SK-N-SH (cell line): ENCODE measurements at regions not wholly inside any gene's neighbourhood (a gene's known extent, or its start where the extent isn't known, plus 50 kb on each side); places are given as distances from the start of the nearest gene placed in this dataset.

ENCODE experiments used
- CTCF ChIA-PET: fragments of 300-600, 350-600 bp; formaldehyde crosslinking; extraction: SDS; loops from one replicate; lab custom pipeline; 2021; lab: Yijun Ruan, JAX
- POLR2A ChIA-PET: fragments of 350-600 bp; sonication (Branson Sonifier 250); formaldehyde crosslinking; extraction: SDS; loops from one replicate; lab custom pipeline; 2020; ENCODE audit warnings: antibody characterized with exemption, inconsistent platforms; lab: Yijun Ruan, JAX
- DNase-seq: peaks from one replicate; pipeline ENCODE4 v3.0.0; 2012
- H2AFZ ChIP-seq: fragments of 200-600 bp; sonication (generic); 2 replicates; pipeline ENCODE4 v1.8.1; 2016; ENCODE audit warnings: antibody characterized with exemption, mild to moderate bottlenecking, low read depth
- H3F3A ChIP-seq: fragments of 200-600 bp; sonication (generic); replicated peaks from 2 replicates; pipeline ENCODE3; 2016; ENCODE audit warnings: antibody characterized with exemption, mild to moderate bottlenecking; ENCODE audit not compliant: insufficient read depth
- H3K27ac ChIP-seq, 2 experiments: fragments of 200-500 bp in 1 of 2; fragments of 200-600 bp in 1 of 2; sonication (Bioruptor generic) in 1 of 2; sonication (generic), shearing (Covaris generic) in 1 of 2; 2 replicates each; pipeline versions ENCODE4 v1.5.1 to v1.6.1; 2014 to 2016; ENCODE audit warnings: low read depth in 2 of 2, inconsistent platforms in 1 of 2, low read length in 1 of 2, mild to moderate bottlenecking in 1 of 2, mixed read lengths in 1 of 2
- H3K27me3 ChIP-seq: fragments of 200-600 bp; sonication (generic), shearing (Covaris generic); 2 replicates; pipeline ENCODE4 v1.6.1; 2016; ENCODE audit warnings: mixed run types; ENCODE audit not compliant: insufficient read depth
- H3K36me3 ChIP-seq, 2 experiments: fragments of 200-500 bp in 1 of 2; fragments of 200-600 bp in 1 of 2; sonication (Bioruptor generic) in 1 of 2; sonication (generic) in 1 of 2; replicated peaks in 1 of 2; 2 replicates each; pipeline versions ENCODE3 to v1.5.1; 2014 to 2016; ENCODE audit warnings: low read length in 1 of 2, mild to moderate bottlenecking in 1 of 2; ENCODE audit not compliant: insufficient read depth in 2 of 2, control insufficient read depth in 1 of 2
- H3K4me1 ChIP-seq, 2 experiments: fragments of 200-500 bp in 1 of 2; fragments of 200-600 bp in 1 of 2; sonication (Bioruptor generic) in 1 of 2; sonication (generic), shearing (Covaris generic) in 1 of 2; 2 replicates each; pipeline versions ENCODE4 v1.5.1 to v1.6.1; 2014 to 2016; ENCODE audit warnings: low read depth in 1 of 2, low read length in 1 of 2, mixed run types in 1 of 2; ENCODE audit not compliant: insufficient read depth in 2 of 2, control insufficient read depth in 1 of 2
- H3K4me2 ChIP-seq: fragments of 200-600 bp; sonication (generic), shearing (Covaris generic); 2 replicates; pipeline ENCODE4 v1.6.1; 2017; ENCODE audit warnings: mixed run types
- H3K4me3 ChIP-seq, 2 experiments: fragments of 200-500 bp in 1 of 2; fragments of 200-600 bp in 1 of 2; sonication (Bioruptor generic) in 1 of 2; sonication (generic), shearing (Covaris generic) in 1 of 2; 2 replicates each; pipeline versions ENCODE4 v1.5.1 to v1.8.1; 2014 to 2016; ENCODE audit warnings: low read depth in 2 of 2, inconsistent platforms in 1 of 2, low read length in 1 of 2, mild to moderate bottlenecking in 1 of 2, mixed read lengths in 1 of 2, moderate library complexity in 1 of 2
- H3K79me2 ChIP-seq: fragments of 200-600 bp; sonication (generic); 2 replicates; pipeline ENCODE4 v1.8.1; 2017; ENCODE audit warnings: mild to moderate bottlenecking; ENCODE audit not compliant: insufficient read depth
- H3K9ac ChIP-seq: fragments of 200-600 bp; sonication (generic); 2 replicates; pipeline ENCODE4 v1.6.1; 2017; ENCODE audit warnings: mixed run types
- H3K9me2 ChIP-seq: fragments of 200-600 bp; sonication (generic); 2 replicates; pipeline ENCODE4 v1.6.1; 2017; ENCODE audit warnings: mixed run types
- H3K9me3 ChIP-seq: fragments of 200-600 bp; sonication (generic); 2 replicates; pipeline ENCODE4 v1.6.1; 2017; ENCODE audit warnings: mixed run types, mild to moderate bottlenecking, moderate library complexity
- H4K20me1 ChIP-seq: fragments of 200-600 bp; sonication (generic); 2 replicates; pipeline ENCODE4 v1.6.1; 2017; ENCODE audit warnings: mild to moderate bottlenecking, mixed run types; ENCODE audit not compliant: insufficient read depth
- CHD2 ChIP-seq: fragments of 150-350 bp; IDR thresholded peaks from 2 replicates; pipeline ENCODE4 v1.6.1; 2018; ENCODE audit warnings: low read length; ENCODE audit not compliant: partially characterized antibody
- EP300 ChIP-seq, 2 experiments: IDR thresholded peaks; 2 replicates each; pipeline versions ENCODE4 v1.4.0 to v1.6.1; 2012; ENCODE audit warnings: borderline replicate concordance in 1 of 2, low read depth in 1 of 2, low read length in 1 of 2
- FOXJ3 ChIP-seq: sonication (generic); formaldehyde crosslinking; IDR thresholded peaks from 2 replicates; pipeline ENCODE4 v1.5.1; 2020; ENCODE audit warnings: mild to moderate bottlenecking, missing genetic modification reagents
- GABPA ChIP-seq: IDR thresholded peaks from 2 replicates; pipeline ENCODE4 v1.4.0; 2012; ENCODE audit warnings: low read depth, mild to moderate bottlenecking
- MEF2A ChIP-seq: IDR thresholded peaks from 2 replicates; pipeline ENCODE4 v1.4.0; 2012; ENCODE audit warnings: low read depth, borderline replicate concordance
- NFIC ChIP-seq: IDR thresholded peaks from 2 replicates; pipeline ENCODE4 v1.4.0; 2012; ENCODE audit warnings: borderline replicate concordance
- NRF1 ChIP-seq: IDR thresholded peaks from 2 replicates; pipeline ENCODE4 v1.6.1; 2012; ENCODE audit warnings: low read depth, mild to moderate bottlenecking, low read length
- RFX5 ChIP-seq: IDR thresholded peaks from 2 replicates; pipeline ENCODE4 v1.6.1; 2012; ENCODE audit warnings: mild to moderate bottlenecking, improper control_type of control experiment, low read length
- RXRA ChIP-seq: IDR thresholded peaks from 2 replicates; pipeline ENCODE4 v1.4.0; 2012; ENCODE audit warnings: low read depth, mild to moderate bottlenecking, borderline replicate concordance
- TAF1 ChIP-seq: IDR thresholded peaks from 2 replicates; pipeline ENCODE4 v1.6.1; 2012; ENCODE audit warnings: low read depth, mild to moderate bottlenecking, low read length, moderate library complexity, borderline replicate concordance
- USF1 ChIP-seq: IDR thresholded peaks from 2 replicates; pipeline ENCODE4 v1.4.0; 2012; ENCODE audit warnings: low read depth, borderline replicate concordance
- ZBTB33 ChIP-seq: IDR thresholded peaks from 2 replicates; pipeline ENCODE4 v1.4.0; 2012; ENCODE audit warnings: low read depth, borderline replicate concordance
- WGBS: methylation state at CpG from one replicate; pipeline ENCODE4 v1.1.6; 2017; ENCODE audit warnings: low lambda C conversion rate; 5-methylcytosine and 5-hydroxymethylcytosine counted together
- TF ChIP-seq, protein P1 (sequence below): IDR thresholded peaks from 2 replicates; pipeline ENCODE4 v1.4.0; 2012; ENCODE audit warnings: low read depth
- TF ChIP-seq, protein P2 (sequence below): IDR thresholded peaks from 2 replicates; pipeline ENCODE4 v1.6.1; 2012; ENCODE audit warnings: mild to moderate bottlenecking, low read depth, low read length, moderate library complexity
- TF ChIP-seq, protein P3 (sequence below): fragments of 200-600 bp; sonication (generic); IDR thresholded peaks from 2 replicates; pipeline ENCODE4 v1.6.1; 2017; ENCODE audit warnings: antibody characterized with exemption, mild to moderate bottlenecking, moderate library complexity

GRCh38 chr11:112382561-112382960 is 121.9 kb upstream of the PLET1 start:
- no peak overlapping the region for H3K27ac ChIP-seq
- ChIA-PET POLR2A (no interaction called here), CTCF (no interaction called here)
- H3F3A ChIP-seq = no peaks in the 10 kb centered on the region
- H3K9me3 ChIP-seq = no peaks in the 10 kb centered on the region
- 22% methylated on average over 4 of the region's 5 CpGs for WGBS
- H4K20me1 ChIP-seq = no peaks in the 10 kb centered on the region
- no peak overlapping the region for H3K9ac ChIP-seq
- no peak overlapping the region for H3K4me3 ChIP-seq
- H2AFZ ChIP-seq = no peak overlapping the region
- no peaks in the 10 kb centered on the region for H3K27me3 ChIP-seq
- DNase-seq = no peak
- TF ChIP-seq, protein P1, sequence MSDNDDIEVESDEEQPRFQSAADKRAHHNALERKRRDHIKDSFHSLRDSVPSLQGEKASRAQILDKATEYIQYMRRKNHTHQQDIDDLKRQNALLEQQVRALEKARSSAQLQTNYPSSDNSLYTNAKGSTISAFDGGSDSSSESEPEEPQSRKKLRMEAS = no peak
- H3K79me2 ChIP-seq = no peaks in the 10 kb centered on the region
- no peaks in the 10 kb centered on the region for H3K9me2 ChIP-seq
- H3K4me2 ChIP-seq = no peak overlapping the region
- H3K4me1 ChIP-seq = no peaks in the 10 kb centered on the region
- no peaks in the 10 kb centered on the region for H3K36me3 ChIP-seq

- H3K79me2 ChIP-seq = no peaks in the 10 kb centered on the region
- no peak overlapping the region for H3K27ac ChIP-seq
- H3F3A ChIP-seq = no peaks in the 10 kb centered on the region
- no peak overlapping the region for H3K4me3 ChIP-seq
- DNase-seq = no peak
- H3K9ac ChIP-seq = no peak overlapping the region
- H3K36me3 ChIP-seq = no peaks in the 10 kb centered on the region
- no peaks in the 10 kb centered on the region for H3K9me2 ChIP-seq
- POLR2A ChIA-PET = no interaction called here
- H3K9me3 ChIP-seq = no peaks in the 10 kb centered on the region
- H3K4me1 ChIP-seq = no peaks in the 10 kb centered on the region; a peak in 1 of 4 replicates
- TF ChIP-seq NFIC (no peak), ZBTB33 (no peak), RFX5 (no peak), RXRA (no peak), CHD2 (no peak), TAF1 (no peak), MEF2A (no peak), EP300 (IDR thresholded peaks at IDR 0.05; ENCODE audit: borderline replicate concordance in 1 of 2, low read depth in 1 of 2, low read length in 1 of 2) (no peak), GABPA (no peak), USF1 (no peak), NRF1 (no peak), FOXJ3 (CRISPR knock-in tag) (no peak)
- TF ChIP-seq, protein P2, sequence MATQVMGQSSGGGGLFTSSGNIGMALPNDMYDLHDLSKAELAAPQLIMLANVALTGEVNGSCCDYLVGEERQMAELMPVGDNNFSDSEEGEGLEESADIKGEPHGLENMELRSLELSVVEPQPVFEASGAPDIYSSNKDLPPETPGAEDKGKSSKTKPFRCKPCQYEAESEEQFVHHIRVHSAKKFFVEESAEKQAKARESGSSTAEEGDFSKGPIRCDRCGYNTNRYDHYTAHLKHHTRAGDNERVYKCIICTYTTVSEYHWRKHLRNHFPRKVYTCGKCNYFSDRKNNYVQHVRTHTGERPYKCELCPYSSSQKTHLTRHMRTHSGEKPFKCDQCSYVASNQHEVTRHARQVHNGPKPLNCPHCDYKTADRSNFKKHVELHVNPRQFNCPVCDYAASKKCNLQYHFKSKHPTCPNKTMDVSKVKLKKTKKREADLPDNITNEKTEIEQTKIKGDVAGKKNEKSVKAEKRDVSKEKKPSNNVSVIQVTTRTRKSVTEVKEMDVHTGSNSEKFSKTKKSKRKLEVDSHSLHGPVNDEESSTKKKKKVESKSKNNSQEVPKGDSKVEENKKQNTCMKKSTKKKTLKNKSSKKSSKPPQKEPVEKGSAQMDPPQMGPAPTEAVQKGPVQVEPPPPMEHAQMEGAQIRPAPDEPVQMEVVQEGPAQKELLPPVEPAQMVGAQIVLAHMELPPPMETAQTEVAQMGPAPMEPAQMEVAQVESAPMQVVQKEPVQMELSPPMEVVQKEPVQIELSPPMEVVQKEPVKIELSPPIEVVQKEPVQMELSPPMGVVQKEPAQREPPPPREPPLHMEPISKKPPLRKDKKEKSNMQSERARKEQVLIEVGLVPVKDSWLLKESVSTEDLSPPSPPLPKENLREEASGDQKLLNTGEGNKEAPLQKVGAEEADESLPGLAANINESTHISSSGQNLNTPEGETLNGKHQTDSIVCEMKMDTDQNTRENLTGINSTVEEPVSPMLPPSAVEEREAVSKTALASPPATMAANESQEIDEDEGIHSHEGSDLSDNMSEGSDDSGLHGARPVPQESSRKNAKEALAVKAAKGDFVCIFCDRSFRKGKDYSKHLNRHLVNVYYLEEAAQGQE = no peak
- TF ChIP-seq, protein P1 = no peak
- TF ChIP-seq, protein P3, sequence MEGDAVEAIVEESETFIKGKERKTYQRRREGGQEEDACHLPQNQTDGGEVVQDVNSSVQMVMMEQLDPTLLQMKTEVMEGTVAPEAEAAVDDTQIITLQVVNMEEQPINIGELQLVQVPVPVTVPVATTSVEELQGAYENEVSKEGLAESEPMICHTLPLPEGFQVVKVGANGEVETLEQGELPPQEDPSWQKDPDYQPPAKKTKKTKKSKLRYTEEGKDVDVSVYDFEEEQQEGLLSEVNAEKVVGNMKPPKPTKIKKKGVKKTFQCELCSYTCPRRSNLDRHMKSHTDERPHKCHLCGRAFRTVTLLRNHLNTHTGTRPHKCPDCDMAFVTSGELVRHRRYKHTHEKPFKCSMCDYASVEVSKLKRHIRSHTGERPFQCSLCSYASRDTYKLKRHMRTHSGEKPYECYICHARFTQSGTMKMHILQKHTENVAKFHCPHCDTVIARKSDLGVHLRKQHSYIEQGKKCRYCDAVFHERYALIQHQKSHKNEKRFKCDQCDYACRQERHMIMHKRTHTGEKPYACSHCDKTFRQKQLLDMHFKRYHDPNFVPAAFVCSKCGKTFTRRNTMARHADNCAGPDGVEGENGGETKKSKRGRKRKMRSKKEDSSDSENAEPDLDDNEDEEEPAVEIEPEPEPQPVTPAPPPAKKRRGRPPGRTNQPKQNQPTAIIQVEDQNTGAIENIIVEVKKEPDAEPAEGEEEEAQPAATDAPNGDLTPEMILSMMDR = no peak
- no peaks in the 10 kb centered on the region; the same call in 1 of the 2 replicates for H3K27me3 ChIP-seq
- H4K20me1 ChIP-seq = no peaks in the 10 kb centered on the region
- H3K4me2 ChIP-seq = no peak overlapping the region
- H2AFZ ChIP-seq = no peak overlapping the region
- CTCF ChIA-PET = no interaction called here
Measured at GRCh38 chr11:112388496-112388895, 127.8 kb upstream of the PLET1 start.
